ENCODE measurements at regions not wholly inside any gene's neighbourhood (a gene's known extent, or its start where the extent isn't known, plus 50 kb on each side); places are given as distances from the start of the nearest gene placed in this dataset.
"Not testable (repeated sequence)": the region's sequence is repeated elsewhere in the genome, so short reads cannot be mapped to it uniquely, and the experiment has no call there.

- Histone ChIP-seq H3K9me3 (peaks cover 0 to 9% (median 5%) of the 10 kb centered on the region in 4 donors), H3K4me3 (no peak overlapping the region), H3K27me3 (no peaks in the 10 kb centered on the region), H3K4me1 (no peaks in the 10 kb centered on the region), H3K27ac (replicated peaks in 1 of 4) (no peak overlapping the region), H3K36me3 (no peaks in the 10 kb centered on the region)
- 82% methylated on average over 1 of the region's 1 CpG for WGBS
- no peak for DNase-seq (ENCODE audit: extremely low spot score)
- no peak for TF ChIP-seq POLR2AphosphoS5 (IDR thresholded peaks at IDR 0.05)
- TF ChIP-seq POLR2A (IDR thresholded peaks at IDR 0.05; ENCODE audit: low read depth): no peak
- no peak for TF ChIP-seq CTCF (IDR thresholded peaks at IDR 0.05)
- TF ChIP-seq EP300 (IDR thresholded peaks at IDR 0.05): no peak
- intact Hi-C loops (cut with DNase I): no loop called here
Observed at GRCh38 chr10:81594991-81595390, 280.0 kb upstream of the NRG3 start.

- 82% methylated on average over 2 of the region's 2 CpGs for WGBS
Observed at GRCh38 chr10:81600185-81600584, 274.8 kb upstream of the NRG3 start.

GRCh38 chr10:81603106-81603620 is 271.8 kb upstream of the NRG3 start:
- Histone ChIP-seq H3K4me1 (no peaks in the 10 kb centered on the region), H3K27ac (replicated peaks in 1 of 4) (no peak overlapping the region), H3K4me3 (no peak overlapping the region), H3K27me3 (no peaks in the 10 kb centered on the region), H3K9me3 (peaks cover 0 to 4% (median 0%) of the 10 kb centered on the region in 4 donors), H3K36me3 (no peaks in the 10 kb centered on the region)
- no peak for TF ChIP-seq EP300 (IDR thresholded peaks at IDR 0.05)
- no peak for TF ChIP-seq POLR2AphosphoS5 (IDR thresholded peaks at IDR 0.05)
- no peak for TF ChIP-seq POLR2A (IDR thresholded peaks at IDR 0.05; ENCODE audit: low read depth)
- TF ChIP-seq CTCF (IDR thresholded peaks at IDR 0.05): no peak
- 76% methylated on average over 4 of the region's 4 CpGs for WGBS
- no peak for DNase-seq (ENCODE audit: extremely low spot score)
- intact Hi-C loops (cut with DNase I): no loop called here

More at GRCh38 chr10:81600185-81600584, 274.8 kb upstream of the NRG3 start:
- no peak for DNase-seq (ENCODE audit: extremely low spot score)
- intact Hi-C loops (cut with DNase I): no loop called here
- no peaks in the 10 kb centered on the region for H3K36me3 ChIP-seq
- no peak overlapping the region for H3K4me3 ChIP-seq
- no peak overlapping the region for H3K27ac ChIP-seq (replicated peaks in 1 of 4)
- TF ChIP-seq CTCF (IDR thresholded peaks at IDR 0.05) (no peak), EP300 (IDR thresholded peaks at IDR 0.05) (no peak), POLR2AphosphoS5 (IDR thresholded peaks at IDR 0.05) (no peak), POLR2A (IDR thresholded peaks at IDR 0.05; ENCODE audit: low read depth) (no peak)
- H3K27me3 ChIP-seq: no peaks in the 10 kb centered on the region
- no peaks in the 10 kb centered on the region for H3K9me3 ChIP-seq
- no peaks in the 10 kb centered on the region for H3K4me1 ChIP-seq

- 78% methylated on average over 7 of the region's 7 CpGs for WGBS
- H3K4me3 ChIP-seq; intact Hi-C loops (cut with DNase I); H3K27ac ChIP-seq (replicated peaks in 1 of 4); H3K36me3 ChIP-seq; H3K4me1 ChIP-seq; H3K27me3 ChIP-seq; DNase-seq (ENCODE audit: extremely low spot score): not testable (repeated sequence)
- peaks cover 0 to 17% (median 9%) of the 10 kb centered on the region in 4 donors for H3K9me3 ChIP-seq
Observed at GRCh38 chr10:81644485-81644884, 230.5 kb upstream of the NRG3 start.

- Histone ChIP-seq H3K4me3 (no peak overlapping the region), H3K4me1 (no peaks in the 10 kb centered on the region), H3K36me3 (no peaks in the 10 kb centered on the region), H3K27me3 (no peaks in the 10 kb centered on the region), H3K9me3 (peaks cover 0 to 11% (median 0%) of the 10 kb centered on the region in 4 donors), H3K27ac (replicated peaks in 1 of 4) (no peak overlapping the region)
- WGBS: 70% methylated on average over 2 of the region's 4 CpGs
- DNase-seq (ENCODE audit: extremely low spot score): no peak
- TF ChIP-seq POLR2AphosphoS5 (IDR thresholded peaks at IDR 0.05) (no peak), CTCF (IDR thresholded peaks at IDR 0.05) (no peak), POLR2A (IDR thresholded peaks at IDR 0.05; ENCODE audit: low read depth) (no peak), EP300 (IDR thresholded peaks at IDR 0.05) (no peak)
- intact Hi-C loops (cut with DNase I): no loop called here
Observed at GRCh38 chr10:81655986-81656385, 219.0 kb upstream of the NRG3 start.

Data from esophagus muscularis mucosa (tissue), 4 donors.